H9 (cell line): ENCODE measurements at regions not wholly inside any gene's neighbourhood (a gene's known extent, or its start where the extent isn't known, plus 50 kb on each side); places are given as distances from the start of the nearest gene placed in this dataset.

Source experiments
- DNase-seq: peaks from one replicate; pipeline ENCODE4 v3.0.0-alpha.2; 2017
- H2AFZ ChIP-seq: one replicate; pipeline ENCODE4 v1.6.1; 2013; ENCODE audit warnings: mild to moderate bottlenecking, low read length, control low read depth, moderate library complexity
- H2AK5ac ChIP-seq: 2 replicates; pipeline ENCODE4 v1.6.1; 2013; ENCODE audit warnings: low read length, control low read depth, mixed read lengths; ENCODE audit not compliant: insufficient read length
- H2BK120ac ChIP-seq: one replicate; pipeline ENCODE4 v1.6.1; 2013; ENCODE audit warnings: low read depth, mild to moderate bottlenecking, low read length, control low read depth, inconsistent platforms; ENCODE audit not compliant: poor library complexity, severe bottlenecking
- H2BK12ac ChIP-seq: 2 replicates; pipeline ENCODE4 v1.6.1; 2013; ENCODE audit warnings: low read length, control low read depth, mixed read lengths, low read depth; ENCODE audit not compliant: insufficient read length
- H2BK15ac ChIP-seq: 2 replicates; pipeline ENCODE4 v1.6.1; 2013; ENCODE audit warnings: low read depth, low read length, control low read depth
- H2BK20ac ChIP-seq: one replicate; pipeline ENCODE4 v1.6.1; 2013; ENCODE audit warnings: low read depth, mild to moderate bottlenecking, low read length, control low read depth, inconsistent platforms; ENCODE audit not compliant: poor library complexity, severe bottlenecking
- H2BK5ac ChIP-seq: 2 replicates; pipeline ENCODE4 v1.6.1; 2013; ENCODE audit warnings: low read length, control low read depth, mixed read lengths; ENCODE audit not compliant: insufficient read length
- H3K14ac ChIP-seq: 2 replicates; pipeline ENCODE4 v1.6.1; 2013; ENCODE audit warnings: low read length, control low read depth; ENCODE audit not compliant: insufficient read depth
- H3K18ac ChIP-seq: 2 replicates; pipeline ENCODE4 v1.6.1; 2013; ENCODE audit warnings: low read depth, mild to moderate bottlenecking, mixed read lengths, low read length, control low read depth; ENCODE audit not compliant: insufficient read length
- H3K23ac ChIP-seq: 2 replicates; pipeline ENCODE4 v1.6.1; 2013; ENCODE audit warnings: low read length, control low read depth, mixed read lengths, low read depth; ENCODE audit not compliant: insufficient read length
- H3K23me2 ChIP-seq: 2 replicates; pipeline ENCODE4 v1.6.1; 2013; ENCODE audit warnings: low read depth, mild to moderate bottlenecking, mixed read lengths, low read length, control low read depth; ENCODE audit not compliant: insufficient read length, poor library complexity, severe bottlenecking
- H3K27ac ChIP-seq: 2 replicates; pipeline ENCODE4 v1.5.1; 2013; ENCODE audit warnings: low read length, control low read depth, mixed read lengths, low read depth; ENCODE audit not compliant: insufficient read length
- H3K27me3 ChIP-seq: 2 replicates; pipeline ENCODE4 v1.6.1; 2013; ENCODE audit warnings: low read length, control low read depth, inconsistent platforms; ENCODE audit not compliant: insufficient read depth
- H3K4ac ChIP-seq: 2 replicates; pipeline ENCODE4 v1.6.1; 2013; ENCODE audit warnings: low read depth, mild to moderate bottlenecking, control low read depth, inconsistent platforms, low read length, moderate library complexity
- H3K4me1 ChIP-seq: 2 replicates; pipeline ENCODE4 v1.6.1; 2013; ENCODE audit warnings: low read length, control low read depth, inconsistent platforms; ENCODE audit not compliant: insufficient read depth
- H3K4me2 ChIP-seq: 2 replicates; pipeline ENCODE4 v1.6.1; 2013; ENCODE audit warnings: low read length, control low read depth, mixed read lengths; ENCODE audit not compliant: insufficient read length, insufficient read depth
- H3K56ac ChIP-seq: 2 replicates; pipeline ENCODE4 v1.6.1; 2013; ENCODE audit warnings: low read depth, mild to moderate bottlenecking, mixed read lengths, low read length, control low read depth; ENCODE audit not compliant: insufficient read length
- H3K79me1 ChIP-seq: 2 replicates; pipeline ENCODE4 v1.6.1; 2013; ENCODE audit warnings: low read depth, mild to moderate bottlenecking, moderate library complexity, low read length, control low read depth, inconsistent platforms; ENCODE audit not compliant: insufficient read depth, poor library complexity, severe bottlenecking
- H3K79me2 ChIP-seq: 2 replicates; pipeline ENCODE4 v1.6.1; 2013; ENCODE audit warnings: low read length, control low read depth, inconsistent platforms; ENCODE audit not compliant: insufficient read depth
- H3K9ac ChIP-seq: 2 replicates; pipeline ENCODE4 v1.6.1; 2013; ENCODE audit warnings: low read length, control low read depth, mixed read lengths; ENCODE audit not compliant: insufficient read length; ENCODE audit errors: extremely low read depth
- H3K9me3 ChIP-seq: one replicate; pipeline ENCODE4 v1.6.1; 2013; ENCODE audit warnings: low read depth, low read length, inconsistent platforms; ENCODE audit not compliant: control insufficient read depth
- H3T11ph ChIP-seq: one replicate; pipeline ENCODE4 v1.6.1; 2013; ENCODE audit warnings: mild to moderate bottlenecking, low read length, control low read depth, inconsistent platforms
- H4K20me1 ChIP-seq: one replicate; pipeline ENCODE4 v1.6.1; 2013; ENCODE audit not compliant: control insufficient read depth, insufficient read length, insufficient read depth
- H4K5ac ChIP-seq: 2 replicates; pipeline ENCODE4 v1.6.1; 2013; ENCODE audit warnings: low read depth, mild to moderate bottlenecking, mixed read lengths, low read length, control low read depth; ENCODE audit not compliant: insufficient read length
- H4K8ac ChIP-seq: replicated peaks from 2 replicates; pipeline ENCODE4 v1.6.1; 2013; ENCODE audit warnings: low read length, control low read depth, mixed read lengths, low read depth; ENCODE audit not compliant: insufficient read length
- H4K91ac ChIP-seq: 2 replicates; pipeline ENCODE4 v1.6.1; 2013; ENCODE audit warnings: low read depth, mild to moderate bottlenecking, moderate library complexity, mixed read lengths, low read length, control low read depth; ENCODE audit not compliant: insufficient read length
- H3K27ac Mint-ChIP-seq, 3 experiments: 2 replicates in 2 of 3; 3 replicates in 1 of 3; pipeline ENCODE4 v1.8.0; 2020 to 2021; ENCODE audit warnings: mixed read lengths in 3 of 3, mild to moderate bottlenecking in 1 of 3, moderate library complexity in 1 of 3
- H3K27me3 Mint-ChIP-seq: 2 replicates; pipeline ENCODE4 v1.8.0; 2021; ENCODE audit warnings: low read depth, mild to moderate bottlenecking, moderate library complexity, mixed read lengths
- H3K36me3 Mint-ChIP-seq, 3 experiments: 2 replicates in 2 of 3; 3 replicates in 1 of 3; pipeline ENCODE4 v1.8.0; 2020 to 2021; ENCODE audit warnings: low read depth in 3 of 3, mixed read lengths in 3 of 3; ENCODE audit not compliant: insufficient read depth in 1 of 3
- H3K4me1 Mint-ChIP-seq, 2 experiments: 2 replicates each; pipeline ENCODE4 v1.8.0; 2020; ENCODE audit warnings: mixed read lengths in 2 of 2
- H3K4me3 Mint-ChIP-seq, 2 experiments: 2 replicates in 1 of 2; 3 replicates in 1 of 2; pipeline ENCODE4 v1.8.0; 2020 to 2021; ENCODE audit warnings: mild to moderate bottlenecking in 2 of 2, mixed read lengths in 2 of 2, moderate library complexity in 1 of 2
- H3K9me3 Mint-ChIP-seq, 2 experiments: 2 replicates in 1 of 2; 3 replicates in 1 of 2; pipeline ENCODE4 v1.8.0; 2020; ENCODE audit warnings: mild to moderate bottlenecking in 2 of 2, mixed read lengths in 2 of 2, moderate library complexity in 1 of 2
- CTCF ChIP-seq: fragments of 200-600 bp; sonication (generic); conservative IDR thresholded peaks from 3 replicates; pipeline ENCODE4 v1.8.0; 2021; ENCODE audit warnings: antibody characterized with exemption, mild to moderate bottlenecking
- WGBS: extraction: QIAGEN DNeasy Blood & Tissue Kit; methylation state at CpG from one replicate; pipeline ENCODE4 v1.1.7; 2013; ENCODE audit warnings: missing lambda C conversion rate, low lambda C conversion rate, mixed read lengths; ENCODE audit not compliant: insufficient read length; ENCODE audit errors: extremely low coverage; 5-methylcytosine and 5-hydroxymethylcytosine counted together

- Histone ChIP-seq H3K27ac (no peak overlapping the region), H2BK120ac (no peak overlapping the region), H3K18ac (no peak overlapping the region), H3K14ac (no peak overlapping the region), H2BK5ac (no peak overlapping the region), H4K8ac (no peak overlapping the region), H4K5ac (no peak overlapping the region), H3K9ac (no peak overlapping the region), H3K23me2 (no peaks in the 10 kb centered on the region), H3K4me2 (peak overlapping the region; percentile 1), H3K4me1 (no peaks in the 10 kb centered on the region), H2BK20ac (no peak overlapping the region), H2BK15ac (no peak overlapping the region), H2BK12ac (no peak overlapping the region), H3K9me3 (no peaks in the 10 kb centered on the region), H2AK5ac (no peak overlapping the region), H3K27me3 (peaks cover 2% of the 10 kb centered on the region; the same call in 1 of the 2 replicates), H3K4ac (no peak overlapping the region), H3K79me1 (no peaks in the 10 kb centered on the region), H3K23ac (no peak overlapping the region), H3K56ac (no peak overlapping the region), H4K91ac (no peak overlapping the region), H2AFZ (no peak overlapping the region), H3K79me2 (no peaks in the 10 kb centered on the region), H3T11ph (no peak overlapping the region), H4K20me1 (no peaks in the 10 kb centered on the region)
- H3K36me3 Mint-ChIP-seq: no peaks in the 10 kb centered on the region
- H3K4me1 Mint-ChIP-seq: peaks cover 18 to 37% of the 10 kb centered on the region in 2 experiments
- H3K4me3 Mint-ChIP-seq: peak overlapping the region; percentile 44 to 57
- TF ChIP-seq CTCF: peak; percentile 100
- no peak overlapping the region for H3K27ac Mint-ChIP-seq
- H3K27me3 Mint-ChIP-seq: peaks cover 75% of the 10 kb centered on the region
- no CpG with 5 or more reads among the region's 40 CpGs for WGBS
- DNase-seq: peak; percentile 93
- H3K9me3 Mint-ChIP-seq: no peaks in the 10 kb centered on the region
These were observed 63.9 kb upstream of the ASAP2 start for GRCh38 chr2:9142551-9143263.
